Subcutaneous abdominal adipose tissue (tissue), 5 donors: ENCODE measurements at regions not wholly inside any gene's neighbourhood (a gene's known extent, or its start where the extent isn't known, plus 50 kb on each side); places are given as distances from the start of the nearest gene placed in this dataset.

Experiments used
- H3K27ac ChIP-seq: one replicate; pipeline ENCODE4 v1.7.0; 2013; ENCODE audit warnings: low read depth, mild to moderate bottlenecking, inconsistent platforms, low read length, moderate library complexity
- H3K27me3 ChIP-seq, 5 donors: one replicate each; pipeline ENCODE4 v1.7.0; 2013; ENCODE audit warnings: low read length in 5 of 5, inconsistent platforms in 1 of 5; ENCODE audit not compliant: control insufficient read depth in 5 of 5, insufficient read depth in 4 of 5
- H3K36me3 ChIP-seq, 5 donors: one replicate each; pipeline ENCODE4 v1.7.0; 2013; ENCODE audit warnings: low read length in 5 of 5; ENCODE audit not compliant: control insufficient read depth in 5 of 5, insufficient read depth in 5 of 5
- H3K4me1 ChIP-seq, 5 donors: one replicate each; pipeline ENCODE4 v1.7.0; 2013; ENCODE audit warnings: low read length in 5 of 5, mild to moderate bottlenecking in 3 of 5, moderate library complexity in 1 of 5; ENCODE audit not compliant: control insufficient read depth in 5 of 5, insufficient read depth in 5 of 5
- H3K4me3 ChIP-seq, 5 donors: one replicate each; pipeline ENCODE4 v1.7.0; 2013; ENCODE audit warnings: low read length in 5 of 5, low read depth in 1 of 5
- H3K9ac ChIP-seq, 5 donors: one replicate each; pipeline ENCODE4 v1.7.0; 2013; ENCODE audit warnings: low read length in 5 of 5, mild to moderate bottlenecking in 4 of 5, moderate library complexity in 3 of 5
- H3K9me3 ChIP-seq, 5 donors: one replicate each; pipeline ENCODE4 v1.7.0; 2013; ENCODE audit warnings: low read length in 5 of 5; ENCODE audit not compliant: control insufficient read depth in 5 of 5
- donor health status: healthy.
- donor health status: healthy.
- donor health status: healthy.
- donor health status: healthy.
- donor health status: healthy.

GRCh38 chr16:86334079-86334635, 176.2 kb upstream of the FOXF1 start:
- no peak overlapping the region for H3K27ac ChIP-seq
- peaks cover 0 to 17% (median 0%) of the 10 kb centered on the region in 5 donors for H3K4me1 ChIP-seq
- no peaks in the 10 kb centered on the region for H3K9me3 ChIP-seq
- H3K27me3 ChIP-seq, result peaks cover 18 to 47% (median 32%) of the 10 kb centered on the region in 5 donors
- H3K9ac ChIP-seq, result no peak overlapping the region
- H3K36me3 ChIP-seq, result no peaks in the 10 kb centered on the region
- H3K4me3 ChIP-seq, result no peak overlapping the region

- no peak overlapping the region for H3K9ac ChIP-seq
- peaks cover 18 to 46% (median 32%) of the 10 kb centered on the region in 5 donors for H3K27me3 ChIP-seq
- peaks cover 0 to 17% (median 0%) of the 10 kb centered on the region in 5 donors for H3K4me1 ChIP-seq
- H3K36me3 ChIP-seq, result no peaks in the 10 kb centered on the region
- no peak overlapping the region for H3K27ac ChIP-seq
- no peak overlapping the region for H3K4me3 ChIP-seq
- no peaks in the 10 kb centered on the region for H3K9me3 ChIP-seq
Observed at GRCh38 chr16:86335266-86336172, 174.8 kb upstream of the FOXF1 start.

DNA sequence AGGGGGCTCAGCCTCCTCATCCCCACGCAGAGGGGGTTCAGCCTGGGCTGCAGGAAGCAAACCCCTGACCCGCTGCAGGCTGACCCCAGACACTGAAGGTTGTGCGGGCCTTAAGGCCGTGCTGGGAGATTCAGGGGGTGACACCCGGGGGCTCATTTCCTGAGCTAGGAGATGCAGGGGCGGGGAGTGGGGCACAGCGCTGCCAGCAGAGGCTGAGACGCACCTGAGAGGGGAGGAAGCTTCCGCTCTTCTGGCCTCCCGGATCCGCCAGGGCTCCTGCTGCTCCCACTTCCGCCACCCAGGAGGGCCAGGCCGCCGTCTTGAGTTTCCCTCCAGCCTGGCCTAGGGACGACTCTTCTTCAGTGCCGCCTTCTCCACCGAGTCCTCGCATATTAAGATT, 173.2 kb upstream of the FOXF1 start:
- Histone ChIP-seq H3K27ac (no peak overlapping the region), H3K9me3 (no peaks in the 10 kb centered on the region), H3K9ac (no peak overlapping the region), H3K4me1 (peaks cover 0 to 12% (median 0%) of the 10 kb centered on the region in 5 donors), H3K27me3 (peaks cover 13 to 44% (median 30%) of the 10 kb centered on the region in 5 donors), H3K4me3 (no peak overlapping the region), H3K36me3 (no peaks in the 10 kb centered on the region)

DNA sequence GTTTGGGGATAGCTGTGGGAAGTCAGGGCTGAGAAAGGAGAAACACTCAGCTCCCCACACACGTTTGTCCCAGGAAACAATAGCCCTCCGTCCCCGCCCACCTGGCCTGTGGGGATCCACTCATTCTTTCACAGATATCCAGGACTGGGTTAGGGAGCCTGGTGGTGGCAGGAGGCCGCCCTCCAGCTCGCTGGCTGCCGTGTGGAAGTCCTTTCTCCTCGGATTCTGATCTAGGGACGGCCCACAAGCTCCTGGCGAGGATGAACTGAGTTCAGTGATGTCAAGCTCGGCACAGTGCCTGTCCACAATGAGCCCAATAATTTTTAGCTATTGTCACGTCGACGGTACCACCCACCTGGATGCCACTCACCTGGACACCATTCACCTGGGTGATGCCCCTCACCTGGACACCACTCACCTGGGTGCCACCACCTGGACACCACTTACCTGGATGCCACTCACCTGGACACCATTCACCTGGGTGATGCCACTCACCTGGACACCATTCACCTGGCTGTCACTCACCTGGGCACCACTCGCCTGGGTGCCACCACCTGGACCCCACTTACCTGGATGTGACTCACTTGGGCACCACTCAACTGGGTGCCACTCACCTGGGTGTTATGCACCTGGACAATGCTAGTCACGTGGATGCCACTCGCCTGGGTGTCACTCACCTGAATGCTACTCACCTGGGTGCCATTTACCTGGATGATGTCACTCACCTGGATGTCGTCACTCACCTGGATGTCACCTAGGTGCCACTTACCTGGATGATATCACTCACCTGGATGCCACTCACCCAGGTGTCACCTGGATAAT, 172.5 kb upstream of the FOXF1 start:
- Histone ChIP-seq H3K4me3 (no peak overlapping the region), H3K9ac (no peak overlapping the region), H3K9me3 (no peaks in the 10 kb centered on the region), H3K27me3 (peaks cover 7 to 44% (median 24%) of the 10 kb centered on the region in 5 donors), H3K36me3 (no peaks in the 10 kb centered on the region), H3K27ac (no peak overlapping the region), H3K4me1 (peaks cover 0 to 12% (median 0%) of the 10 kb centered on the region in 5 donors)

DNA sequence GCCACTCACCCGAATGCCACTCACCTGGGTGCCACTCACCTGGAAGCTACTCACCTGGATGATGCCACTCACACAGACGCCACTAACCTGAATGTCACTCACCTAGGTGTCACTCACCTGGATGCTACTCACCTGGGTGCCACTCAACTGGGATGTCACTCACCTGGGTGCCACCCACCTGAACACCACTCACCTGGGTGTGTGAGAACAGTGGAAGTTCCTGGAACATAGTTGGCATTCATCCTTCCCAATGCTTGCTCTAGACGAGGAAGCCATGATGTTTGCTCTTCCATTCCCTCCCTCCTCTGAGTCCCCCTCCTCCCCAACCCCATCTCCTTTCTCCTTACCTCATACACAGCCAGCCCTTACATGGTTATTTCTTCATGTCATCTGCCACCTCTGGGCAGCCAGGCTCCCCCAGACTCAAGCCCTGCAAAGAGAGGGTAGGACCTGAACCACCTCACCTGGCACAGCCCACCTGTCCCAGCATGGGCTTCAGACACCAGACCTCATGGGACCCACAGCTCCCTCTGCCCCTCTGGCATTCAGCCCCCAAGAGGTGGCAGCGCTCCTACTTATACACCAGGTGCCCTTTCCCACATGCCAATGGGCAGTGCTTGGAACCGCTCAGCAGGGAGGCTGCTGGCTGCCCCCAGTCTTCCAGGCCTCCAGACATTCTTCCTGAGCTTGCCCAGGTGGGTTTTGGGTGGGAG, 171.8 kb upstream of the FOXF1 start:
- peaks cover 5 to 41% (median 20%) of the 10 kb centered on the region in 5 donors for H3K27me3 ChIP-seq

GRCh38 chr16:86342161-86342834, 168.0 kb upstream of the FOXF1 start:
- Histone ChIP-seq H3K4me1 (peaks cover 0 to 17% (median 5%) of the 10 kb centered on the region in 5 donors), H3K9ac (no peak overlapping the region), H3K36me3 (no peaks in the 10 kb centered on the region), H3K27ac (no peak overlapping the region), H3K27me3 (peaks cover 3 to 37% (median 11%) of the 10 kb centered on the region in 5 donors), H3K9me3 (no peaks in the 10 kb centered on the region), H3K4me3 (no peak overlapping the region)

More for the DNA sequence above, 171.8 kb upstream of the FOXF1 start:
- Histone ChIP-seq H3K36me3 (no peaks in the 10 kb centered on the region), H3K4me1 (peaks cover 0 to 20% (median 5%) of the 10 kb centered on the region in 5 donors), H3K27ac (no peak overlapping the region), H3K9me3 (no peaks in the 10 kb centered on the region), H3K4me3 (no peak overlapping the region), H3K9ac (no peak overlapping the region)

GRCh38 chr16:86343027-86343795, 167.1 kb upstream of the FOXF1 start:
- Histone ChIP-seq H3K4me3 (peak overlapping the region in 3 of 5 donors; percentile 10 to 40 (median 32)), H3K36me3 (no peaks in the 10 kb centered on the region), H3K4me1 (peaks cover 0 to 17% (median 5%) of the 10 kb centered on the region in 5 donors), H3K9ac (peak overlapping the region in 1 of 5 donors; percentile 6), H3K27me3 (peaks cover 10 to 44% (median 20%) of the 10 kb centered on the region in 5 donors), H3K27ac (no peak overlapping the region), H3K9me3 (no peaks in the 10 kb centered on the region)

GRCh38 chr16:86343796-86344585, 166.3 kb upstream of the FOXF1 start:
- Histone ChIP-seq H3K36me3 (no peaks in the 10 kb centered on the region), H3K27ac (no peak overlapping the region), H3K4me3 (peak overlapping the region in 1 of 5 donors; percentile 10), H3K9me3 (no peaks in the 10 kb centered on the region), H3K4me1 (peaks cover 0 to 17% (median 5%) of the 10 kb centered on the region in 5 donors), H3K27me3 (peaks cover 10 to 49% (median 25%) of the 10 kb centered on the region in 5 donors), H3K9ac (peak overlapping the region in 1 of 5 donors; percentile 26)
